Gastroesophageal sphincter (tissue), 4 donors: ENCODE measurements at regions not wholly inside any gene's neighbourhood (a gene's known extent, or its start where the extent isn't known, plus 50 kb on each side); places are given as distances from the start of the nearest gene placed in this dataset.
"Not testable (repeated sequence)": the region's sequence is repeated elsewhere in the genome, so short reads cannot be mapped to it uniquely, and the experiment has no call there.

Experiments
- ATAC-seq: fragments of 150-250 bp; one replicate; pipeline ENCODE4 v1.9.1; 2016; ENCODE audit warnings: mild to moderate bottlenecking, moderate library complexity
- H3K27ac ChIP-seq, 4 donors: fragments of 200-600 bp; sonication (generic) in 3 of 4; 1 replicate in 3 of 4; 2 replicates in 1 of 4; pipeline ENCODE4 v1.5.1; 2016 to 2019
- H3K27me3 ChIP-seq: fragments of 200-600 bp; sonication (generic); one replicate; pipeline ENCODE4 v1.5.1; 2019
- H3K36me3 ChIP-seq, 2 donors: fragments of 200-600 bp; sonication (generic); one replicate each; pipeline ENCODE4 v1.5.1; 2019; ENCODE audit warnings: control low read depth in 1 of 2
- H3K4me1 ChIP-seq, 3 donors: fragments of 200-600 bp; sonication (generic); 1 replicate in 2 of 3; 2 replicates in 1 of 3; pipeline ENCODE4 v1.5.1; 2016 to 2019; ENCODE audit warnings: control low read depth in 2 of 3
- H3K4me3 ChIP-seq, 2 donors: fragments of 200-600 bp; sonication (generic); one replicate each; pipeline ENCODE4 v1.5.1; 2019; ENCODE audit warnings: mild to moderate bottlenecking in 1 of 2, moderate library complexity in 1 of 2
- H3K9me3 ChIP-seq, 3 donors: fragments of 200-600 bp; sonication (generic); one replicate each; pipeline ENCODE4 v1.5.1; 2017 to 2019; ENCODE audit warnings: control low read depth in 2 of 3
- EP300 ChIP-seq: sonication (generic); formaldehyde crosslinking; IDR thresholded peaks from one replicate; pipeline ENCODE4 v1.6.1; 2017; ENCODE audit warnings: antibody characterized with exemption, mild to moderate bottlenecking
- POLR2A ChIP-seq, 2 donors: fragments of 450-650 bp; IDR thresholded peaks; one replicate each; pipeline ENCODE4 v1.6.1; 2017; ENCODE audit warnings: antibody characterized with exemption in 2 of 2, mild to moderate bottlenecking in 2 of 2, moderate library complexity in 1 of 2
- POLR2AphosphoS5 ChIP-seq: sonication (generic); formaldehyde crosslinking; IDR thresholded peaks from one replicate; pipeline ENCODE4 v1.6.1; 2017; ENCODE audit warnings: antibody characterized with exemption
- WGBS, 2 donors: methylation state at CpG; one replicate each; pipeline ENCODE4 v1.1.5; 2018; ENCODE audit warnings: low coverage in 1 of 2; 5-methylcytosine and 5-hydroxymethylcytosine counted together
- TF ChIP-seq, protein P1 (sequence below), 4 experiments: fragments of 200-600 bp in 2 of 4; fragments of 450-650 bp in 2 of 4; sonication (generic) in 1 of 4; IDR thresholded peaks; one replicate each; pipeline ENCODE4 v1.5.1; 2017 to 2019; ENCODE audit warnings: antibody characterized with exemption in 4 of 4, mild to moderate bottlenecking in 2 of 4, moderate library complexity in 2 of 4

DNA sequence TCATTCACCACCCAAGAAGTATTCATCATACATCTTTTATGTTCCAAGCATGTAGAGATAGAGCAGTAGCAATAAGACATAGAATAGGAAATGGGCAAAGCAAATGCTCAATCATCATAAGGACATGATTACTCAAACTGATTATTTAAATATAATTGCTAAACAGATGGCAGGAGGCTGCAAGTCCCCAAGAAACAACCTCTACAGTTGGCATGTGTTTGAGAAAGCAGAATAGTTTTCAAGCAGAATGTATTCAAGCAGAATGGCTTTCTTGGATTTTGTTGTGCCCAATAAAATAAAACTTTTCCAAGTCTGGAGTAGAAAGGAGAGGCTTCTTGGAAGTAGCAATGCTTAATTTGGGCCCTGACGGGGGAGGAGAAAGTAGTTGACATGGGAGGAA, 86.5 kb upstream of the SYN3 start:
- TF ChIP-seq POLR2A (IDR thresholded peaks at IDR 0.05) (no peak), EP300 (no peak), POLR2AphosphoS5 (no peak)
- TF ChIP-seq, protein P1, sequence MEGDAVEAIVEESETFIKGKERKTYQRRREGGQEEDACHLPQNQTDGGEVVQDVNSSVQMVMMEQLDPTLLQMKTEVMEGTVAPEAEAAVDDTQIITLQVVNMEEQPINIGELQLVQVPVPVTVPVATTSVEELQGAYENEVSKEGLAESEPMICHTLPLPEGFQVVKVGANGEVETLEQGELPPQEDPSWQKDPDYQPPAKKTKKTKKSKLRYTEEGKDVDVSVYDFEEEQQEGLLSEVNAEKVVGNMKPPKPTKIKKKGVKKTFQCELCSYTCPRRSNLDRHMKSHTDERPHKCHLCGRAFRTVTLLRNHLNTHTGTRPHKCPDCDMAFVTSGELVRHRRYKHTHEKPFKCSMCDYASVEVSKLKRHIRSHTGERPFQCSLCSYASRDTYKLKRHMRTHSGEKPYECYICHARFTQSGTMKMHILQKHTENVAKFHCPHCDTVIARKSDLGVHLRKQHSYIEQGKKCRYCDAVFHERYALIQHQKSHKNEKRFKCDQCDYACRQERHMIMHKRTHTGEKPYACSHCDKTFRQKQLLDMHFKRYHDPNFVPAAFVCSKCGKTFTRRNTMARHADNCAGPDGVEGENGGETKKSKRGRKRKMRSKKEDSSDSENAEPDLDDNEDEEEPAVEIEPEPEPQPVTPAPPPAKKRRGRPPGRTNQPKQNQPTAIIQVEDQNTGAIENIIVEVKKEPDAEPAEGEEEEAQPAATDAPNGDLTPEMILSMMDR (IDR thresholded peaks at IDR 0.05), result no peak
- no peaks in the 10 kb centered on the region for H3K27me3 ChIP-seq
- H3K27ac ChIP-seq, result no peak overlapping the region
- H3K36me3 ChIP-seq, result no peaks in the 10 kb centered on the region
- no peaks in the 10 kb centered on the region for H3K4me1 ChIP-seq
- no peak for ATAC-seq
- 50% methylated on average over 1 of the region's 1 CpG; no CpG with 5 or more reads in 1 of the 2 donors for WGBS, 2 donors
- no peak overlapping the region for H3K4me3 ChIP-seq
- no peaks in the 10 kb centered on the region for H3K9me3 ChIP-seq

DNA sequence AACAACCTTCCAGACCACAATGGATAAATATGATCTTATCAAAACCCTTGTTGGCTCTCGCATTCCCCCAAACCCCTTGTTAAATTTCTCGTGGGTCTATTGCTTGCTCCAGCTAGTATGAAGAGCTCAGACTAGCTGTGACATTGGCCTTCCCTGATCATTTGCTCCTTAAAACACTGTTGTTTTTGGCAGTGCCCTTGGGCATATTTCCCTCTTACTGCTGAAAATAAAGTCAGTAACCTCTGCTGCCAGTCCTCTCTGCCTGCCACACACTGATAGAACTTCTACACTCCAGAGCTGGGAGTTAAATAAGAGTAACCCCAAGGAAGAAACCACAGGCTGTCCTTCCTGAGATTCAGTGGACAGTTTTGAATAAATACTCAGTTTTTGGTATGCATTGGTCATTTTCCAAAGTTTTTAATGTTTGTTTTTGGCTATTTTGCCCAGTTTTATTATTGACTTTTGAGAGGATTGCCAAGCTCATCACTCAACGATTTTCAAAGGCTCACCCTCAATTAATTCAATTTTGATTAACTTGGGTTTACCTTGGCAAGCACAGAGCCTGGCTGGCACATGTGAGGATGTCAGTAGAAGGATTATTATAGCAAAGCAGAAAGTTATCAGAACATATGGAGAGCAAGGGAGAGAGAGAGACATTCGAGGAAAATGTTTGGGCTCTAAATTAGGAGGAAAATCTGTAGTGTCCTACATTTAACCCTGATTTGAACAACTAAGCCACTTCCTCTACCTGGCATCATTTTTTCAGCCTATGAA, 84.3 kb upstream of the SYN3 start:
- peaks cover 0 to 13% (median 0%) of the 10 kb centered on the region in 3 donors for H3K9me3 ChIP-seq
- H3K36me3 ChIP-seq, result no peaks in the 10 kb centered on the region
- H3K27me3 ChIP-seq, result no peaks in the 10 kb centered on the region
- TF ChIP-seq, protein P1 (IDR thresholded peaks at IDR 0.05), result no peak
- TF ChIP-seq POLR2A (IDR thresholded peaks at IDR 0.05) (no peak), EP300 (no peak)
- no peak overlapping the region for H3K4me3 ChIP-seq
- 52 to 54% methylated on average over 4 of the region's 4 CpGs for WGBS, 2 donors
- H3K27ac ChIP-seq, result no peak overlapping the region
- H3K4me1 ChIP-seq, result no peaks in the 10 kb centered on the region
- ATAC-seq, result no peak

DNA sequence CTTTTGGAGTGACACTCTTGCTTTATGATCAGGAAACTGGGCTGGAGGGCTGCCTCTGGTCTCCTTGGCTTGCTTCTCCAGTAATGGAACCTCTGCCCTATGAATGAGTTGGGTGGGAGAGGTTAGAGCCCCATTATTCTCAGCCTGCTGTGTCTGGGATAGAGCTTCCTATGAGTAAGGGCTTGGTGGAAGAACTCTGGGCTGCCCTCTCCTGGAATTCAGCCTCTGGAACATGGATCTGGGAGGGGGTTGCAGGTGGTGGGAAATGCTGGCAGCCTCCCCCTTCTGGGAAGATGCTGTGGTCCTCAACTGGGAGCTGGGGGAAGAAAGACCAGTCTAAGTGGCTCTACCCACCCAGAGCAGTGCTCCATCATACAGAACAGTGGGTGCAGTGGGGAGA, 81.8 kb upstream of the SYN3 start:
- H3K4me3 ChIP-seq, result no peak overlapping the region
- H3K27me3 ChIP-seq, result no peaks in the 10 kb centered on the region
- H3K9me3 ChIP-seq, result peaks cover 0 to 22% (median 0%) of the 10 kb centered on the region in 3 donors
- H3K27ac ChIP-seq, result no peak overlapping the region
- no peak for ATAC-seq
- H3K36me3 ChIP-seq, result no peaks in the 10 kb centered on the region
- TF ChIP-seq POLR2A (IDR thresholded peaks at IDR 0.05) (no peak), POLR2AphosphoS5 (no peak), EP300 (no peak)
- TF ChIP-seq, protein P1 (IDR thresholded peaks at IDR 0.05), result no peak
- no peaks in the 10 kb centered on the region for H3K4me1 ChIP-seq

DNA sequence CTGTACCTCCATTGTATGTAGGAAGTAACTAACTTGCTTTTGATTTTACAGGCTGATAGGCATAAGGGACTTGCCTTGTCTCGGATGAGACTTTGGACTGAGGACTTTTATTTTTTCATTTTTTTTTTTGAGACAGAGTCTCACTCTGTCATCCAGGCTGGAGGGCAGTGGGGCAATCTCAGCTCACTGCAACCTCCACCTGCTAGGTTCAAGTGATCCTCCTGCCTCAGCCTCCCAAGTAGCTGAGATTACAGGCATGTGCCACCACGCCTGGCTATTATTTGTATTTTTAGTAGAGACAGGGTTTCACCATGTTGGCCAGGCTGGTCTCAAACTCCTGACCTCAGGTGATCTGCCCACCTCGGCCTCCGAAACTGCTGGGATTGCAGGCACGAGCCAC, 80.2 kb upstream of the SYN3 start:
- not testable (repeated sequence) for H3K4me3 ChIP-seq, H3K27ac ChIP-seq, ATAC-seq, H3K4me1 ChIP-seq, H3K27me3 ChIP-seq, H3K36me3 ChIP-seq
- peaks cover 0 to 27% (median 0%) of the 10 kb centered on the region in 3 donors for H3K9me3 ChIP-seq
- WGBS, 2 donors, result 57 to 58% methylated on average over 3 to 4 of the region's 5 CpGs

DNA sequence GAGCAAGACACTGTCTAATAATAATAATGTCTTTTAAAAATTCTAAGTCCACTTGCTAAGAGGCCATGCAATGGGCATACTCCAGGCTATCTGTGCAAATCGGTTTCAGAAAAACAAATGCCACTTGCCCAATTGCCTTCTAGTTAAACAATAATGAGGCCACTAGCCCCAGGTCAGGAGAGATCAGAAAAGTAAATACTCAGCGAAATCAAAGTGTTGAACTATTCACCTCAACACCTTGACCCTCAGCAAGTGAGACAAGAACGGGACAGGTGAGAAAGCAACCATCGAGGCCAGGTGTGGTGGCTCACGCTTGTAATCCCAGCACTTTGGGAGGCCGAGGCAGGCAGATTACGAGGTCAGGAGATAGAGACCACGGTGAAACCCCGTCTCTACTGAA, 72.3 kb upstream of the SYN3 start:
- WGBS, 2 donors, result 68 to 76% methylated on average over 3 to 8 of the region's 9 CpGs
- Histone ChIP-seq H3K9me3 (peaks cover 0 to 6% (median 0%) of the 10 kb centered on the region in 3 donors), H3K4me1 (no peaks in the 10 kb centered on the region), H3K27me3 (no peaks in the 10 kb centered on the region), H3K4me3 (no peak overlapping the region), H3K36me3 (no peaks in the 10 kb centered on the region), H3K27ac (no peak overlapping the region)
- ATAC-seq, result no peak
- TF ChIP-seq EP300 (no peak), POLR2A (IDR thresholded peaks at IDR 0.05) (no peak), POLR2AphosphoS5 (no peak)
- TF ChIP-seq, protein P1 (IDR thresholded peaks at IDR 0.05), result no peak
